Esophagus muscularis mucosa (tissue), 4 donors: ENCODE measurements at regions not wholly inside any gene's neighbourhood (a gene's known extent, or its start where the extent isn't known, plus 50 kb on each side); places are given as distances from the start of the nearest gene placed in this dataset.

Experiments
- EP300 ChIP-seq: sonication (generic); formaldehyde crosslinking; IDR thresholded peaks from one replicate; pipeline ENCODE4 v1.6.1; 2017; ENCODE audit warnings: antibody characterized with exemption
- POLR2A ChIP-seq: fragments of 450-650 bp; IDR thresholded peaks from one replicate; pipeline ENCODE4 v1.6.1; 2017; ENCODE audit warnings: antibody characterized with exemption, moderate library complexity, mild to moderate bottlenecking, low read depth
- POLR2AphosphoS5 ChIP-seq, 2 donors: sonication (generic); formaldehyde crosslinking; IDR thresholded peaks; one replicate each; pipeline ENCODE4 v1.6.1; 2017; ENCODE audit warnings: antibody characterized with exemption in 2 of 2
- TF ChIP-seq, protein P1 (sequence below), 3 experiments: fragments of 200-600 bp in 2 of 3; fragments of 450-650 bp in 1 of 3; sonication (generic) in 2 of 3; IDR thresholded peaks; one replicate each; pipeline ENCODE4 v1.5.1; 2017 to 2019; ENCODE audit warnings: antibody characterized with exemption in 3 of 3, mild to moderate bottlenecking in 2 of 3, moderate library complexity in 1 of 3

DNA sequence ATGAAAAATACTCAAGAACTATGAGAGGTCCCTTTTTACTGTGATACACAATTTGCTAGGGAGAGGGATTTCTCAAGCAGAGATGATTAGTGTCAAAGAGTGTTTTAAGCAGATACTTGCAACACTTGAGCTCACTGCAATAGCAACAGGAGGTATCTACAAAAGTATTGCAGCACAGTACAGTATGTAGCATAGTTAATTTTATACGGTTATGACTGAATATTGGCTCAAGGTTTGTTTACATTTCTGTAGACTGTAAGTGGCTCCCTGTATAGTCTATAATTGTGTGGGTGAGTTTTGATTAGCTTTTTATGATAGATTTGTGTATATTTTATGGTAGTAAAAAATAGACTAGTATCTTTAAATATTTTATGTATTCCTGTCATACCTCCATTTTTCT lies 1177.2 kb downstream of the TECRL start:
- TF ChIP-seq, protein P1, sequence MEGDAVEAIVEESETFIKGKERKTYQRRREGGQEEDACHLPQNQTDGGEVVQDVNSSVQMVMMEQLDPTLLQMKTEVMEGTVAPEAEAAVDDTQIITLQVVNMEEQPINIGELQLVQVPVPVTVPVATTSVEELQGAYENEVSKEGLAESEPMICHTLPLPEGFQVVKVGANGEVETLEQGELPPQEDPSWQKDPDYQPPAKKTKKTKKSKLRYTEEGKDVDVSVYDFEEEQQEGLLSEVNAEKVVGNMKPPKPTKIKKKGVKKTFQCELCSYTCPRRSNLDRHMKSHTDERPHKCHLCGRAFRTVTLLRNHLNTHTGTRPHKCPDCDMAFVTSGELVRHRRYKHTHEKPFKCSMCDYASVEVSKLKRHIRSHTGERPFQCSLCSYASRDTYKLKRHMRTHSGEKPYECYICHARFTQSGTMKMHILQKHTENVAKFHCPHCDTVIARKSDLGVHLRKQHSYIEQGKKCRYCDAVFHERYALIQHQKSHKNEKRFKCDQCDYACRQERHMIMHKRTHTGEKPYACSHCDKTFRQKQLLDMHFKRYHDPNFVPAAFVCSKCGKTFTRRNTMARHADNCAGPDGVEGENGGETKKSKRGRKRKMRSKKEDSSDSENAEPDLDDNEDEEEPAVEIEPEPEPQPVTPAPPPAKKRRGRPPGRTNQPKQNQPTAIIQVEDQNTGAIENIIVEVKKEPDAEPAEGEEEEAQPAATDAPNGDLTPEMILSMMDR (IDR thresholded peaks at IDR 0.05): no peak
- TF ChIP-seq POLR2A: no peak
- no peak for TF ChIP-seq EP300
- TF ChIP-seq POLR2AphosphoS5 (IDR thresholded peaks at IDR 0.05): no peak
